NCI-H1436 (cell line): ENCODE measurements at regions not wholly inside any gene's neighbourhood (a gene's known extent, or its start where the extent isn't known, plus 50 kb on each side); places are given as distances from the start of the nearest gene placed in this dataset.

Experiments used
- DNase-seq: peaks from one replicate; lab custom pipeline; 2025; lab: John Stamatoyannopoulos, UW

GRCh38 chr1:221162352-221162751, 283.1 kb downstream of the HLX start:
- no peak for DNase-seq

- DNase-seq, result no peak
Observed at GRCh38 chr1:221162939-221163338, 283.7 kb downstream of the HLX start.

GRCh38 chr1:221164029-221164428, 284.8 kb downstream of the HLX start:
- no peak for DNase-seq

- DNase-seq, result no peak
Observed at GRCh38 chr1:221164951-221165838, 286.0 kb downstream of the HLX start.

- no peak for DNase-seq
Observed at GRCh38 chr1:221165839-221166500, 286.7 kb downstream of the HLX start.

GRCh38 chr1:221166559-221167318, 287.5 kb downstream of the HLX start:
- DNase-seq, result no peak

- DNase-seq, result no peak
Observed at GRCh38 chr1:221169447-221169889, 290.2 kb downstream of the HLX start.

- DNase-seq, result no peak
Observed at GRCh38 chr1:221170171-221170570, 290.9 kb downstream of the HLX start.

- no peak for DNase-seq
Observed at GRCh38 chr1:221171768-221172167, 292.5 kb downstream of the HLX start.

GRCh38 chr1:221172841-221173240, 293.6 kb downstream of the HLX start:
- DNase-seq, result no peak

GRCh38 chr1:221174330-221174993, 295.2 kb downstream of the HLX start:
- peak; percentile 51 for DNase-seq

GRCh38 chr1:221175249-221175648, 296.0 kb downstream of the HLX start:
- DNase-seq, result no peak

- no peak for DNase-seq
Observed at GRCh38 chr1:221180704-221181368, 301.6 kb downstream of the HLX start.

GRCh38 chr1:221182791-221183533, 303.7 kb downstream of the HLX start:
- no peak for DNase-seq

GRCh38 chr1:221184131-221184794, 305.0 kb downstream of the HLX start:
- DNase-seq, result no peak

GRCh38 chr1:221187174-221187573, 307.9 kb downstream of the HLX start:
- no peak for DNase-seq

GRCh38 chr1:221188458-221188857, 309.2 kb downstream of the HLX start:
- no peak for DNase-seq

GRCh38 chr1:221190249-221190648, 311.0 kb downstream of the HLX start:
- DNase-seq, result no peak

- DNase-seq, result no peak
Observed at GRCh38 chr1:221192055-221192454, 312.8 kb downstream of the HLX start.

GRCh38 chr1:221200464-221200863, 321.2 kb downstream of the HLX start:
- no peak for DNase-seq
